HPDE6-E6E7 (cell line): ENCODE measurements at regions not wholly inside any gene's neighbourhood (a gene's known extent, or its start where the extent isn't known, plus 50 kb on each side); places are given as distances from the start of the nearest gene placed in this dataset.

ENCODE experiments used
- DNase-seq: peaks from one replicate; pipeline ENCODE4 v3.0.0; 2011; ENCODE audit warnings: missing footprints; ENCODE audit errors: extremely low spot score

- no peak for DNase-seq
Measured at GRCh38 chr3:59261009-59261408, 211.2 kb upstream of the CFAP20DC start.

- DNase-seq: no peak
Measured at GRCh38 chr3:59258550-59259260, 208.9 kb upstream of the CFAP20DC start.

GRCh38 chr3:59257506-59257905 lies 207.7 kb upstream of the CFAP20DC start:
- DNase-seq: no peak

- DNase-seq: no peak
Measured at GRCh38 chr3:59256230-59256629, 206.4 kb upstream of the CFAP20DC start.

GRCh38 chr3:59254976-59255375 lies 205.2 kb upstream of the CFAP20DC start:
- no peak for DNase-seq

- DNase-seq: no peak
Measured at GRCh38 chr3:59254433-59254832, 204.6 kb upstream of the CFAP20DC start.

- DNase-seq: no peak
Measured at GRCh38 chr3:59253523-59253922, 203.7 kb upstream of the CFAP20DC start.

GRCh38 chr3:59251869-59252268 lies 202.0 kb upstream of the CFAP20DC start:
- peak; percentile 1 for DNase-seq

- no peak for DNase-seq
Measured at GRCh38 chr3:59250600-59250999, 200.8 kb upstream of the CFAP20DC start.

- DNase-seq: no peak
Measured at GRCh38 chr3:59249698-59250361, 200.0 kb upstream of the CFAP20DC start.

GRCh38 chr3:59249004-59249403 lies 199.2 kb upstream of the CFAP20DC start:
- DNase-seq: no peak

- no peak for DNase-seq
Measured at GRCh38 chr3:59247402-59247841, 197.6 kb upstream of the CFAP20DC start.

- no peak for DNase-seq
Measured at GRCh38 chr3:59246719-59247401, 197.0 kb upstream of the CFAP20DC start.

GRCh38 chr3:59245859-59246501 lies 196.2 kb upstream of the CFAP20DC start:
- no peak for DNase-seq

GRCh38 chr3:59245300-59245858 lies 195.6 kb upstream of the CFAP20DC start:
- DNase-seq: no peak

GRCh38 chr3:59244343-59244742 lies 194.5 kb upstream of the CFAP20DC start:
- no peak for DNase-seq

- no peak for DNase-seq
Measured at GRCh38 chr3:59243476-59243875, 193.7 kb upstream of the CFAP20DC start.

- DNase-seq: no peak
Measured at GRCh38 chr3:59240666-59241255, 190.9 kb upstream of the CFAP20DC start.

- peak; percentile 3 for DNase-seq
Measured at GRCh38 chr3:59237121-59237520, 187.3 kb upstream of the CFAP20DC start.

- no peak for DNase-seq
Measured at GRCh38 chr3:59235634-59236012, 185.8 kb upstream of the CFAP20DC start.

GRCh38 chr3:59234884-59235633 lies 185.2 kb upstream of the CFAP20DC start:
- DNase-seq: no peak
